SK-N-SH treated with all-trans-retinoic acid at 6 μM for 48 hours (cell line): ENCODE measurements at regions not wholly inside any gene's neighbourhood (a gene's known extent, or its start where the extent isn't known, plus 50 kb on each side); places are given as distances from the start of the nearest gene placed in this dataset.

Experiments
- ATAC-seq: fragments of 200-7000 bp; cut with Tn5 transposase; 3 replicates; pipeline ENCODE4 v1.9.1; 2020; ENCODE audit warnings: mild to moderate bottlenecking, moderate library complexity
- CSDC2 ChIP-seq: fragments of 250-450 bp; sonication (Bioruptor Pico); IDR thresholded peaks from 2 replicates; pipeline ENCODE4 v1.5.0; 2020; ENCODE audit warnings: mild to moderate bottlenecking, moderate library complexity
- ESRRG ChIP-seq: fragments of 250-450 bp; sonication (Bioruptor Pico); IDR thresholded peaks from 2 replicates; pipeline ENCODE4 v1.6.1; 2021; ENCODE audit warnings: mild to moderate bottlenecking
- GLIS3 ChIP-seq: fragments of 250-450 bp; sonication (Bioruptor Pico); IDR thresholded peaks from 2 replicates; pipeline ENCODE4 v1.5.0; 2020; ENCODE audit warnings: mild to moderate bottlenecking, moderate library complexity
- ISL1 ChIP-seq: fragments of 250-450 bp; sonication (Bioruptor Pico); IDR thresholded peaks from 2 replicates; pipeline ENCODE4 v2.1.2; 2022; ENCODE audit warnings: mild to moderate bottlenecking, moderate library complexity
- PPARA ChIP-seq: fragments of 250-450 bp; sonication (Bioruptor Pico); IDR thresholded peaks from 2 replicates; pipeline ENCODE4 v1.5.0; 2020; ENCODE audit warnings: mild to moderate bottlenecking, borderline replicate concordance
- RARB ChIP-seq: fragments of 250-450 bp; sonication (Bioruptor Pico); IDR thresholded peaks from 2 replicates; pipeline ENCODE4 v1.8.0; 2021; ENCODE audit warnings: mild to moderate bottlenecking, moderate library complexity
- SNAI2 ChIP-seq: fragments of 250-450 bp; sonication (Bioruptor Pico); IDR thresholded peaks from 2 replicates; pipeline ENCODE4 v1.5.0; 2020; ENCODE audit warnings: mild to moderate bottlenecking, moderate library complexity
- TCF4 ChIP-seq: fragments of 250-450 bp; sonication (Bioruptor Pico); IDR thresholded peaks from 2 replicates; pipeline ENCODE4 v1.8.0; 2021; ENCODE audit warnings: mild to moderate bottlenecking, moderate library complexity, borderline replicate concordance
- TOX ChIP-seq: fragments of 250-450 bp; sonication (Bioruptor Pico); IDR thresholded peaks from 2 replicates; pipeline ENCODE4 v1.8.0; 2021; ENCODE audit warnings: mild to moderate bottlenecking, moderate library complexity, borderline replicate concordance
- ZC3H10 ChIP-seq: fragments of 250-450 bp; sonication (Bioruptor Pico); IDR thresholded peaks from 2 replicates; pipeline ENCODE4 v1.5.1; 2021; ENCODE audit warnings: mild to moderate bottlenecking, moderate library complexity
- ZFP3 ChIP-seq: fragments of 250-450 bp; sonication (Bioruptor Pico); IDR thresholded peaks from 2 replicates; pipeline ENCODE4 v1.5.0; 2020; ENCODE audit warnings: mild to moderate bottlenecking, moderate library complexity
- ZFP30 ChIP-seq: fragments of 450-650 bp; formaldehyde crosslinking; IDR thresholded peaks from 2 replicates; pipeline ENCODE4 v1.5.0; 2022; ENCODE audit warnings: mild to moderate bottlenecking, moderate library complexity
- ZNF565 ChIP-seq: fragments of 450-650 bp; formaldehyde crosslinking; conservative IDR thresholded peaks from 2 replicates; pipeline ENCODE4 v1.5.0; 2020; ENCODE audit warnings: low read depth, mild to moderate bottlenecking, moderate library complexity
- ZNF70 ChIP-seq: fragments of 450-650 bp; formaldehyde crosslinking; IDR thresholded peaks from 2 replicates; pipeline ENCODE4 v1.5.0; 2020; ENCODE audit warnings: mild to moderate bottlenecking, moderate library complexity
- ZNF8 ChIP-seq: fragments of 450-650 bp; formaldehyde crosslinking; IDR thresholded peaks from 2 replicates; pipeline ENCODE4 v1.5.0; 2020; ENCODE audit warnings: mild to moderate bottlenecking, moderate library complexity
- TF ChIP-seq, protein P1 (sequence below): fragments of 250-450 bp; sonication (Bioruptor Pico); IDR thresholded peaks from 2 replicates; pipeline ENCODE4 v1.5.1; 2020; ENCODE audit warnings: low read depth, mild to moderate bottlenecking, moderate library complexity
- TF ChIP-seq, protein P2 (sequence below): fragments of 250-450 bp; sonication (Bioruptor Pico); IDR thresholded peaks from 2 replicates; pipeline ENCODE4 v1.5.1; 2021; ENCODE audit warnings: mild to moderate bottlenecking, moderate library complexity
- TF ChIP-seq, protein P3 (sequence below): fragments of 250-450 bp; sonication (Bioruptor Pico); IDR thresholded peaks from 2 replicates; pipeline ENCODE4 v1.8.0; 2020; ENCODE audit warnings: mild to moderate bottlenecking, moderate library complexity, borderline replicate concordance
- TF ChIP-seq, protein P4 (sequence below): fragments of 250-450 bp; sonication (Bioruptor Pico); IDR thresholded peaks from 2 replicates; pipeline ENCODE4 v1.8.0; 2021; ENCODE audit warnings: low read depth, mild to moderate bottlenecking, moderate library complexity, borderline replicate concordance
- TF ChIP-seq, protein P5 (sequence below): fragments of 250-450 bp; sonication (Bioruptor Pico); IDR thresholded peaks from 2 replicates; pipeline ENCODE4 v1.5.0; 2020; ENCODE audit warnings: mild to moderate bottlenecking, moderate library complexity

DNA sequence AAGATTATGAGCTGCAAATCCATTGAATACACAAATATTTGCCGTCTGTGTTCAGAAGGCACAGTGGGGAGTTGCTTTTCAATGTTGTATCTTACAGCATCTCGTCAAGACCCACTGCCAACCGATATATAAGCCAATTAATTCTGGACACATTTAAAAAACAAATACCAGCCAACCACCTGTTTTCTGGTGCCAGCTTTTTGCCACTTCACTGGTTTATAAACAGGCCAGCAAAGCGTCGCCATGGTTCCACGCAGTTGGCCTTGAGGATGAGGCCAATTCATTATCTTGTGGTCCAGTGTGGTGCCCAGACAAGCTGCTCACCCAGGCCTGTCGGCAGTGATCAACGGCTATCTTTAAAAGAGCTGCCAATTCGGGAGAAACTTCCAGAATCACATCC is 321.0 kb downstream of the TCERG1L start:
- no peak for ATAC-seq

DNA sequence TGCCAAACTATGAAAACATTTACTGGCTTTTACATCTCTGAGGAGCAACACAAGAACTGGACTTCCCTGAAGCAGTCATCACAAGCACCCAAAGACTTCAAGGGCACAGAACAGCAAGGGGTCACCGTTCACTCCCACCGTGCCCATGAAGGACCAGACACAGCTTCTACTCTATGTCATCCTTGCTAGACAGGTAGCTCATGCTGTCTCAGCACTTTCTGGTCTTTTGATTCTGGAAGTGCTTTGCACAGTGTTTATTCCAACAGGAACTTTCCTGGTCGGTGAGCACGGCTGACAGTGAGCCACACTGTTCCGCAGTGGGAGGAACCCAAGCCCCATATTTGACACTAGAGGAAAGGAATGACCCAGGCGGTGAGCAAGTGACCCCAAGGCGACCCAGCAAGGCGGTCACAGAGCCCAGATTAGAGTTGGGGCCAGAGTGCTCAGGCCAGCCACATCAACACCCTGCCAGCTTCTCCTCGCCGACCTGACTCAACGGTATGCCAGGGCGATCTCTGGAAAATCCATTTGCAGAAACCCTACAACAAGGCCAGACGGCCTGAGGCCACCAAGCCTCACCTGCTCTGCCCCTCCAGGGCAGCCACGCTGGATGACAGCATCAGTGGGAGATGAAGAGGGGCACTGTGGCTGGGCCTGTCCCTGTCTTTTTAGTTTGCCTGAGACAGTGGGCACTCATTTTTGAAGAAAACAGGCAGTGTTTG is 318.6 kb downstream of the TCERG1L start:
- ATAC-seq, result no peak
- TF ChIP-seq SNAI2 (no peak), TOX (CRISPR knock-in tag) (no peak), ZNF8 (CRISPR knock-in tag) (no peak), ZNF70 (CRISPR knock-in tag) (no peak), ISL1 (CRISPR knock-in tag) (no peak)
- TF ChIP-seq, protein P1, sequence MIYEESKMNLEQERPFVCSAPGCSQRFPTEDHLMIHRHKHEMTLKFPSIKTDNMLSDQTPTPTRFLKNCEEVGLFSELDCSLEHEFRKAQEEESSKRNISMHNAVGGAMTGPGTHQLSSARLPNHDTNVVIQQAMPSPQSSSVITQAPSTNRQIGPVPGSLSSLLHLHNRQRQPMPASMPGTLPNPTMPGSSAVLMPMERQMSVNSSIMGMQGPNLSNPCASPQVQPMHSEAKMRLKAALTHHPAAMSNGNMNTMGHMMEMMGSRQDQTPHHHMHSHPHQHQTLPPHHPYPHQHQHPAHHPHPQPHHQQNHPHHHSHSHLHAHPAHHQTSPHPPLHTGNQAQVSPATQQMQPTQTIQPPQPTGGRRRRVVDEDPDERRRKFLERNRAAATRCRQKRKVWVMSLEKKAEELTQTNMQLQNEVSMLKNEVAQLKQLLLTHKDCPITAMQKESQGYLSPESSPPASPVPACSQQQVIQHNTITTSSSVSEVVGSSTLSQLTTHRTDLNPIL (CRISPR knock-in tag), result no peak

More for the DNA sequence above, 321.0 kb downstream of the TCERG1L start:
- no peak for TF ChIP-seq TOX (CRISPR knock-in tag)
- TF ChIP-seq, protein P2, sequence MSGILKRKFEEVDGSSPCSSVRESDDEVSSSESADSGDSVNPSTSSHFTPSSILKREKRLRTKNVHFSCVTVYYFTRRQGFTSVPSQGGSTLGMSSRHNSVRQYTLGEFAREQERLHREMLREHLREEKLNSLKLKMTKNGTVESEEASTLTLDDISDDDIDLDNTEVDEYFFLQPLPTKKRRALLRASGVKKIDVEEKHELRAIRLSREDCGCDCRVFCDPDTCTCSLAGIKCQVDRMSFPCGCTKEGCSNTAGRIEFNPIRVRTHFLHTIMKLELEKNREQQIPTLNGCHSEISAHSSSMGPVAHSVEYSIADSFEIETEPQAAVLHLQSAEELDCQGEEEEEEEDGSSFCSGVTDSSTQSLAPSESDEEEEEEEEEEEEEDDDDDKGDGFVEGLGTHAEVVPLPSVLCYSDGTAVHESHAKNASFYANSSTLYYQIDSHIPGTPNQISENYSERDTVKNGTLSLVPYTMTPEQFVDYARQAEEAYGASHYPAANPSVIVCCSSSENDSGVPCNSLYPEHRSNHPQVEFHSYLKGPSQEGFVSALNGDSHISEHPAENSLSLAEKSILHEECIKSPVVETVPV (CRISPR knock-in tag), result no peak
- no peak for TF ChIP-seq ZNF70 (CRISPR knock-in tag)
- TF ChIP-seq, protein P3, sequence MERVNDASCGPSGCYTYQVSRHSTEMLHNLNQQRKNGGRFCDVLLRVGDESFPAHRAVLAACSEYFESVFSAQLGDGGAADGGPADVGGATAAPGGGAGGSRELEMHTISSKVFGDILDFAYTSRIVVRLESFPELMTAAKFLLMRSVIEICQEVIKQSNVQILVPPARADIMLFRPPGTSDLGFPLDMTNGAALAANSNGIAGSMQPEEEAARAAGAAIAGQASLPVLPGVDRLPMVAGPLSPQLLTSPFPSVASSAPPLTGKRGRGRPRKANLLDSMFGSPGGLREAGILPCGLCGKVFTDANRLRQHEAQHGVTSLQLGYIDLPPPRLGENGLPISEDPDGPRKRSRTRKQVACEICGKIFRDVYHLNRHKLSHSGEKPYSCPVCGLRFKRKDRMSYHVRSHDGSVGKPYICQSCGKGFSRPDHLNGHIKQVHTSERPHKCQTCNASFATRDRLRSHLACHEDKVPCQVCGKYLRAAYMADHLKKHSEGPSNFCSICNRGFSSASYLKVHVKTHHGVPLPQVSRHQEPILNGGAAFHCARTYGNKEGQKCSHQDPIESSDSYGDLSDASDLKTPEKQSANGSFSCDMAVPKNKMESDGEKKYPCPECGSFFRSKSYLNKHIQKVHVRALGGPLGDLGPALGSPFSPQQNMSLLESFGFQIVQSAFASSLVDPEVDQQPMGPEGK (CRISPR knock-in tag), result no peak
- TF ChIP-seq RARB (CRISPR knock-in tag), result no peak
- TF ChIP-seq, protein P4, sequence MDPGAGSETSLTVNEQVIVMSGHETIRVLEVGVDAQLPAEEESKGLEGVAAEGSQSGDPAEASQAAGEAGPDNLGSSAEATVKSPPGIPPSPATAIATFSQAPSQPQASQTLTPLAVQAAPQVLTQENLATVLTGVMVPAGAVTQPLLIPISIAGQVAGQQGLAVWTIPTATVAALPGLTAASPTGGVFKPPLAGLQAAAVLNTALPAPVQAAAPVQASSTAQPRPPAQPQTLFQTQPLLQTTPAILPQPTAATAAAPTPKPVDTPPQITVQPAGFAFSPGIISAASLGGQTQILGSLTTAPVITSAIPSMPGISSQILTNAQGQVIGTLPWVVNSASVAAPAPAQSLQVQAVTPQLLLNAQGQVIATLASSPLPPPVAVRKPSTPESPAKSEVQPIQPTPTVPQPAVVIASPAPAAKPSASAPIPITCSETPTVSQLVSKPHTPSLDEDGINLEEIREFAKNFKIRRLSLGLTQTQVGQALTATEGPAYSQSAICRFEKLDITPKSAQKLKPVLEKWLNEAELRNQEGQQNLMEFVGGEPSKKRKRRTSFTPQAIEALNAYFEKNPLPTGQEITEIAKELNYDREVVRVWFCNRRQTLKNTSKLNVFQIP (CRISPR knock-in tag), result no peak
- TF ChIP-seq ZFP30, result no peak
- TF ChIP-seq, protein P1 (CRISPR knock-in tag), result no peak
- no peak for TF ChIP-seq SNAI2
- no peak for TF ChIP-seq ZC3H10 (CRISPR knock-in tag)
- no peak for TF ChIP-seq CSDC2 (CRISPR knock-in tag)
- no peak for TF ChIP-seq ZFP3 (CRISPR knock-in tag)
- no peak for TF ChIP-seq GLIS3
- TF ChIP-seq PPARA (CRISPR knock-in tag), result no peak
- TF ChIP-seq, protein P5, sequence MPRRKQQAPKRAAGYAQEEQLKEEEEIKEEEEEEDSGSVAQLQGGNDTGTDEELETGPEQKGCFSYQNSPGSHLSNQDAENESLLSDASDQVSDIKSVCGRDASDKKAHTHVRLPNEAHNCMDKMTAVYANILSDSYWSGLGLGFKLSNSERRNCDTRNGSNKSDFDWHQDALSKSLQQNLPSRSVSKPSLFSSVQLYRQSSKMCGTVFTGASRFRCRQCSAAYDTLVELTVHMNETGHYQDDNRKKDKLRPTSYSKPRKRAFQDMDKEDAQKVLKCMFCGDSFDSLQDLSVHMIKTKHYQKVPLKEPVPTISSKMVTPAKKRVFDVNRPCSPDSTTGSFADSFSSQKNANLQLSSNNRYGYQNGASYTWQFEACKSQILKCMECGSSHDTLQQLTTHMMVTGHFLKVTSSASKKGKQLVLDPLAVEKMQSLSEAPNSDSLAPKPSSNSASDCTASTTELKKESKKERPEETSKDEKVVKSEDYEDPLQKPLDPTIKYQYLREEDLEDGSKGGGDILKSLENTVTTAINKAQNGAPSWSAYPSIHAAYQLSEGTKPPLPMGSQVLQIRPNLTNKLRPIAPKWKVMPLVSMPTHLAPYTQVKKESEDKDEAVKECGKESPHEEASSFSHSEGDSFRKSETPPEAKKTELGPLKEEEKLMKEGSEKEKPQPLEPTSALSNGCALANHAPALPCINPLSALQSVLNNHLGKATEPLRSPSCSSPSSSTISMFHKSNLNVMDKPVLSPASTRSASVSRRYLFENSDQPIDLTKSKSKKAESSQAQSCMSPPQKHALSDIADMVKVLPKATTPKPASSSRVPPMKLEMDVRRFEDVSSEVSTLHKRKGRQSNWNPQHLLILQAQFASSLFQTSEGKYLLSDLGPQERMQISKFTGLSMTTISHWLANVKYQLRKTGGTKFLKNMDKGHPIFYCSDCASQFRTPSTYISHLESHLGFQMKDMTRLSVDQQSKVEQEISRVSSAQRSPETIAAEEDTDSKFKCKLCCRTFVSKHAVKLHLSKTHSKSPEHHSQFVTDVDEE (CRISPR knock-in tag), result no peak
- no peak for TF ChIP-seq ISL1 (CRISPR knock-in tag)
- no peak for TF ChIP-seq ESRRG (CRISPR knock-in tag)
- TF ChIP-seq ZNF565 (CRISPR knock-in tag), result no peak
- TF ChIP-seq TCF4 (CRISPR knock-in tag), result no peak
